ENCODE measurements at regions not wholly inside any gene's neighbourhood (a gene's known extent, or its start where the extent isn't known, plus 50 kb on each side); places are given as distances from the start of the nearest gene placed in this dataset.

DNA sequence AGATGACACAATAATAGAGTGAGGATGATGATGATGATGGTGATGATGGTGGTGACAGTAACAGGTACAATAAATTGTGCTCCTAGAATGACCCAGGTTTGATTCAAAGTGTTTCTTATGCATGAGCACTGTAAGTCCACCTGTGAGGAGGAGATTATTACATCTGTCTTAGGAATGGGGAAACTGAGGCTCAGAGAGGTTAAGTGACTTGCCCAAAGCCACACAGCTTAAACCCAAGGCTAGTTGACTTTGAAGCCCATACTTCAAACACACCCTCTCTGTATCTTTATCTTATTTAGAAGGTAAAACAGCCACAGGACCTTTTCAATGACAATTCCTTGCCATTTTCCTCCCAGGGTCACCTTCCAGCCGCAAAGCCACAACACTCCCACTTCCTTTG, 88.9 kb downstream of the MIAT start:
- TF ChIP-seq, protein P1, sequence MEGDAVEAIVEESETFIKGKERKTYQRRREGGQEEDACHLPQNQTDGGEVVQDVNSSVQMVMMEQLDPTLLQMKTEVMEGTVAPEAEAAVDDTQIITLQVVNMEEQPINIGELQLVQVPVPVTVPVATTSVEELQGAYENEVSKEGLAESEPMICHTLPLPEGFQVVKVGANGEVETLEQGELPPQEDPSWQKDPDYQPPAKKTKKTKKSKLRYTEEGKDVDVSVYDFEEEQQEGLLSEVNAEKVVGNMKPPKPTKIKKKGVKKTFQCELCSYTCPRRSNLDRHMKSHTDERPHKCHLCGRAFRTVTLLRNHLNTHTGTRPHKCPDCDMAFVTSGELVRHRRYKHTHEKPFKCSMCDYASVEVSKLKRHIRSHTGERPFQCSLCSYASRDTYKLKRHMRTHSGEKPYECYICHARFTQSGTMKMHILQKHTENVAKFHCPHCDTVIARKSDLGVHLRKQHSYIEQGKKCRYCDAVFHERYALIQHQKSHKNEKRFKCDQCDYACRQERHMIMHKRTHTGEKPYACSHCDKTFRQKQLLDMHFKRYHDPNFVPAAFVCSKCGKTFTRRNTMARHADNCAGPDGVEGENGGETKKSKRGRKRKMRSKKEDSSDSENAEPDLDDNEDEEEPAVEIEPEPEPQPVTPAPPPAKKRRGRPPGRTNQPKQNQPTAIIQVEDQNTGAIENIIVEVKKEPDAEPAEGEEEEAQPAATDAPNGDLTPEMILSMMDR (optimal IDR thresholded peaks at IDR 0.05 in 1 of 3, IDR thresholded peaks at IDR 0.05 in 1 of 3, conservative IDR thresholded peaks at IDR 0.05 in 1 of 3; ENCODE audit: extremely low read depth in 1 of 3, insufficient read depth in 2 of 3, low read length in 3 of 3), result no peak
- no peak for TF ChIP-seq EZH2 (IDR thresholded peaks at IDR 0.05; ENCODE audit: low read length)

All from keratinocyte (primary cell).